Endothelial cell (in vitro differentiated cells): ENCODE measurements at regions not wholly inside any gene's neighbourhood (a gene's known extent, or its start where the extent isn't known, plus 50 kb on each side); places are given as distances from the start of the nearest gene placed in this dataset.

Experiments used
- DNase-seq: peaks from one replicate; pipeline ENCODE4 v3.0.0; 2021; ENCODE audit warnings: low spot score
- H3K27ac Mint-ChIP-seq: one replicate; pipeline ENCODE4 v1.8.0; 2021; ENCODE audit warnings: mixed read lengths, inconsistent platforms; ENCODE audit not compliant: unreplicated experiment
- H3K27me3 Mint-ChIP-seq: one replicate; pipeline ENCODE4 v1.8.0; 2021; ENCODE audit warnings: mild to moderate bottlenecking, moderate library complexity, mixed read lengths, inconsistent platforms; ENCODE audit not compliant: unreplicated experiment
- H3K36me3 Mint-ChIP-seq: one replicate; pipeline ENCODE4 v1.8.0; 2021; ENCODE audit warnings: mild to moderate bottlenecking, low read depth, mixed read lengths, inconsistent platforms; ENCODE audit not compliant: unreplicated experiment
- H3K4me1 Mint-ChIP-seq: one replicate; pipeline ENCODE4 v1.8.0; 2021; ENCODE audit warnings: mild to moderate bottlenecking, mixed read lengths, inconsistent platforms; ENCODE audit not compliant: unreplicated experiment
- H3K4me3 Mint-ChIP-seq: one replicate; pipeline ENCODE4 v1.8.0; 2021; ENCODE audit warnings: mild to moderate bottlenecking, mixed read lengths, inconsistent platforms; ENCODE audit not compliant: unreplicated experiment
- H3K9me3 Mint-ChIP-seq: one replicate; pipeline ENCODE4 v1.8.0; 2021; ENCODE audit warnings: mixed read lengths, inconsistent platforms; ENCODE audit not compliant: unreplicated experiment
- TF ChIP-seq, protein P1 (sequence below): fragments of 200-600 bp; sonication (generic); IDR thresholded peaks from one replicate; pipeline ENCODE4 v1.5.0; 2021; ENCODE audit warnings: antibody characterized with exemption; ENCODE audit not compliant: unreplicated experiment

DNA sequence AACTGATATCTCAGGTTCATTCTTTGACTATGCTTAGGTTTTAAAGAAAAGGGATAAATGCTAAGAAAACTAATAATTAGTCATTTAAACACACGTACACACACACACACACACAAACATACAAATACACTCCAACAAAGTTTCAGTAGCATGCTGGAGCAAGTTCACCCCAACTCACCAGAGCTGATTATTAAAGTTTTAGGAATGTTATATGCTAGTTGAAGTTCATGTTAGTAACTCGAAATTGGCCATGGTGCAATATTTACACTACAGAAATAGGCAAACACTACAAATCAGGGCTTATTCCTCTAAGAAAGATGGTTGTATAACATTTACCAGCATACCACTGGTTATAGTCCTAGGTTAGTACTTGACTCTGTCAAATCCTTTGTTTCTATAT lies 384.0 kb upstream of the DIPK2B start:
- TF ChIP-seq, protein P1, sequence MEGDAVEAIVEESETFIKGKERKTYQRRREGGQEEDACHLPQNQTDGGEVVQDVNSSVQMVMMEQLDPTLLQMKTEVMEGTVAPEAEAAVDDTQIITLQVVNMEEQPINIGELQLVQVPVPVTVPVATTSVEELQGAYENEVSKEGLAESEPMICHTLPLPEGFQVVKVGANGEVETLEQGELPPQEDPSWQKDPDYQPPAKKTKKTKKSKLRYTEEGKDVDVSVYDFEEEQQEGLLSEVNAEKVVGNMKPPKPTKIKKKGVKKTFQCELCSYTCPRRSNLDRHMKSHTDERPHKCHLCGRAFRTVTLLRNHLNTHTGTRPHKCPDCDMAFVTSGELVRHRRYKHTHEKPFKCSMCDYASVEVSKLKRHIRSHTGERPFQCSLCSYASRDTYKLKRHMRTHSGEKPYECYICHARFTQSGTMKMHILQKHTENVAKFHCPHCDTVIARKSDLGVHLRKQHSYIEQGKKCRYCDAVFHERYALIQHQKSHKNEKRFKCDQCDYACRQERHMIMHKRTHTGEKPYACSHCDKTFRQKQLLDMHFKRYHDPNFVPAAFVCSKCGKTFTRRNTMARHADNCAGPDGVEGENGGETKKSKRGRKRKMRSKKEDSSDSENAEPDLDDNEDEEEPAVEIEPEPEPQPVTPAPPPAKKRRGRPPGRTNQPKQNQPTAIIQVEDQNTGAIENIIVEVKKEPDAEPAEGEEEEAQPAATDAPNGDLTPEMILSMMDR = no peak
- Mint-ChIP-seq H3K36me3 (no peaks in the 10 kb centered on the region), H3K4me1 (no peaks in the 10 kb centered on the region), H3K9me3 (peaks cover 4% of the 10 kb centered on the region), H3K27ac (no peak overlapping the region), H3K27me3 (no peaks in the 10 kb centered on the region), H3K4me3 (no peak overlapping the region)
- no peak for DNase-seq

DNA sequence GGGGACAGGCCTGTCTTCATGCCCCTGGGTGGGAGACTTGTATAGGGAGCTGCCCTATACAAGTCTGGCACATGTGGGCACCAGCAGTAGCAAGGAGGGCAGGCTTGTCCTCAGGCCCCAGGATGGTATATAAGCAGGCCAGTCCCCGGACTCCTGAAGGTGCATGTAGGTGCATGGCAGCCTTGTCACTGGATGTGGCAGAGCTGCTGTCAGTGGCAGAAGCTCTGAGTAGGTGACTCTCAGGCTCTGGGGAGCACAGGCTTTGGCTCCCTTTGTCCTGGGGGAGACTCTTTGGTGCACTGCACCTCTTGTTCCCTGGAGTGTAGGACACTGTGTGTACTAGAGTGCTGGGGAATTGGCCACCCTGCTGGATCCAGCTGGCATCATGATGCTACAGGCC lies 376.7 kb upstream of the DIPK2B start:
- Mint-ChIP-seq H3K27me3 (no peaks in the 10 kb centered on the region), H3K4me3 (no peak overlapping the region), H3K9me3 (peaks cover 4% of the 10 kb centered on the region), H3K27ac (no peak overlapping the region), H3K36me3 (no peaks in the 10 kb centered on the region), H3K4me1 (no peaks in the 10 kb centered on the region)
- no peak for DNase-seq
- TF ChIP-seq, protein P1 = no peak

DNA sequence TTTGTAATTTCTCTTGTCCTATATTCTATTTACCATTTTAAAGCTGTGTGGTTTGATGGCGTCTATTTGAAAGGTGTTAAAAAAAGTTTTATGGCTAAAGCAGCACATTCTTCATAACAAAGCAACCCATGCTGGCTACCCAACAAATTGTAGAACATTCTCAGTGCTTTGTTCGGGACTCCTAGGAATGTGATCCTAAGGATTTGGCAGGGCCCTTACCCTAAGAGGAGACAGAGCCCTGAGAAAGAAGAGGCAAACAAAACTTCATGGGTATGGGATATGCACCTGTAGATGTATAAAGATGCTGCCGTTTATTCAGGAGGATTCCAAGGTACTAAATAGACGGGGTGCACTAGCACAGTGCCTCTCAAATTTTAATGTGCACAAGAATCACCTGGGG lies 370.8 kb upstream of the DIPK2B start:
- H3K4me3 Mint-ChIP-seq = no peak overlapping the region
- H3K9me3 Mint-ChIP-seq = no peaks in the 10 kb centered on the region
- TF ChIP-seq, protein P1 = no peak
- no peaks in the 10 kb centered on the region for H3K4me1 Mint-ChIP-seq
- DNase-seq = no peak
- no peaks in the 10 kb centered on the region for H3K36me3 Mint-ChIP-seq
- H3K27ac Mint-ChIP-seq = no peak overlapping the region
- no peaks in the 10 kb centered on the region for H3K27me3 Mint-ChIP-seq

DNA sequence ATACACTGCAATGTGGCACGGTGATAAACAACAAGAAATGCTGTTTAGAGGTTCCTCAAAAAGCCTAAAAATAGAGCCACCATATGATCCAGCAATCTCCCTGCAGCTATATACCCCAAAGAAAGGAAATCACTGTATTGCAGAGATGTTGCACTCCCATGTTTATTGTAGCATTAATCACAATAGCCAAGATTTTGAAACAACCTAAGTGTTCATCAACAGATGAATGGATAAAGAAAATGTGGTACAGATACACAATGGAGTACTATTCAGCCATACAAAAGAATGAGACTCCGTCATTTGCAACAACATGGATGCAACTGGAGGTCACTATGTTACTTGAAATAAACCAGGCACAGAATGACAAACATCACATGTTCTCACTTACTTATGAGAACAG lies 365.8 kb upstream of the DIPK2B start:
- H3K9me3 Mint-ChIP-seq = no peaks in the 10 kb centered on the region
- no peaks in the 10 kb centered on the region for H3K36me3 Mint-ChIP-seq
- H3K4me3 Mint-ChIP-seq = no peak overlapping the region
- TF ChIP-seq, protein P1 = no peak
- no peak for DNase-seq
- H3K4me1 Mint-ChIP-seq = no peaks in the 10 kb centered on the region
- H3K27ac Mint-ChIP-seq = no peak overlapping the region
- peaks cover 1% of the 10 kb centered on the region for H3K27me3 Mint-ChIP-seq

DNA sequence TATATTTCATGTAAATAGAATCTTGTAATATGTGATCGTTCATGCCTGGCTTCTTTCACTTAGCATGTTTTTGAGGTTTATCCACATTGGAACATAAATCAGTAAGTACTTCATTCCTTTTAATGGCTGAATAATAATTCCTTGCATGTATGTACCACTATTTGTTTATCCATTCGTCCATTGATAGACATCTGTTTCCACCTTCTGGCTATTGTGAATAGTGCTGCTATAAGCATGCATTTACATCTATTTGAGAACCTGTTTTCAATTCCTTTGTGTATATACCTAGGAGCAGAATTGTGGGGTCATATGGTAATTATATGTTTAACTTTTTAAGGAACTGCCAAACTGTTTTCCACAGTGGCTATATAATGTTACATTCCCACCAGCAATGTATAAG lies 356.7 kb upstream of the DIPK2B start:
- H3K4me1 Mint-ChIP-seq = no peaks in the 10 kb centered on the region
- H3K4me3 Mint-ChIP-seq = no peak overlapping the region
- no peak for DNase-seq
- TF ChIP-seq, protein P1 = no peak
- H3K27ac Mint-ChIP-seq = no peak overlapping the region
- H3K36me3 Mint-ChIP-seq = no peaks in the 10 kb centered on the region
- no peaks in the 10 kb centered on the region for H3K9me3 Mint-ChIP-seq
- peaks cover 1% of the 10 kb centered on the region for H3K27me3 Mint-ChIP-seq
